ENCODE measurements at regions not wholly inside any gene's neighbourhood (a gene's known extent, or its start where the extent isn't known, plus 50 kb on each side); places are given as distances from the start of the nearest gene placed in this dataset.

GRCh38 chr2:145592361-145592760 lies 1072.4 kb upstream of the ZEB2 start:
- no peak for DNase-seq (ENCODE audit: low read depth)

DNA sequence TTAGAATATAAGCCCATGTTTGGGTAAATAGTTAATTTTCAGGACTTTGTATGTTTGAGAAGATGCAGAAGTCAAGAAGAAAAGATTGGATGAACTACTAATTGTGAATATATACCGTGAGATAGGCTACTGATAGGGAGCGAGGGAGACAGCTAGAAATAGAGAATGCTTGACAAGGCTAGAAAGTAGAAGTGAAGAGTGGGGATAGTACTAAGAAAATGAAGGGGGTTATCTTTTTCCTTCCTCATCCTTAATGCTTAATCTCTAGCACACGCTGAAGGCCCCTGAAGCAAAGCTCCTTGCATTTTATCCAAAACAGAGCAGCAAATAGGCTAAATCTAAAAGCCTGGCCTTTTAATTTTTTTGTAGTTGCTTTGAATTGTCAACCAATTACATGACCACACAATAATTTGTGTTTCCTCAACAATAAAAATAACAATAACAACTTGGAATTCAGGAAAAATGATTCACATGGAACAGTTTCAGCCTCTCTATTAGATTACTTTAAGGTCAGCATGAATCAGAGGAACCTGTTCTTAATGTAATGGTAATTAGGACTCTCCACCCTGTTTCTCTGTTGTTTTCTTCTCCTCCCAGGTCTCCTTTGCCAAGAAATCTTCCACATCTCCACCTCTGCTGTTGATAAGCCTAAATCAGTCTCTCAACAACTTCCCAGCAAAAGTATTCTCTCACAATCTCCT lies 1071.3 kb upstream of the ZEB2 start:
- DNase-seq (ENCODE audit: low read depth): no peak

DNA sequence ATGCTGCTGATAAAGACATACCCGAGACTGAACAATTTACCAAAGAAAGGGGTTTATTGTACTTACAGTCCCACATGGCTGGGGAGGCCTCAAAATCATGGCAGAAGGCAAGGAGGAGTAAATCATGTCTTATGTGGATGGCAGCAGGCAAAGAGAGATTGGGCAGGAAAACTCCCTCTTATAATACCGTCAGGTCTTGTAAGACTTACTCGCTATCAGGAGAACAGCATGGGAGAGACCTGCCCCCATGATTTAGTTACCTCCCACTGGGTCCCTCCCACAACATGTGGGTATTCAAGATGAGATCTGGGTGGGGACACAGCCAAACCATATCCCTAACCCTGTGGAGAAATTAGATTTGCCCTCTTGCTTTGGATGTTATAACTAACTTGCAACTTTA lies 1068.0 kb upstream of the ZEB2 start:
- no peak for DNase-seq (ENCODE audit: low read depth)

GRCh38 chr2:145584353-145584752 lies 1064.4 kb upstream of the ZEB2 start:
- no peak for DNase-seq (ENCODE audit: low read depth)

GRCh38 chr2:145573608-145574007 lies 1053.7 kb upstream of the ZEB2 start:
- DNase-seq (ENCODE audit: low read depth): no peak

- DNase-seq (ENCODE audit: low read depth): no peak
Measured at GRCh38 chr2:145572238-145572637, 1052.3 kb upstream of the ZEB2 start.

- no peak for DNase-seq (ENCODE audit: low read depth)
Measured at GRCh38 chr2:145569108-145569507, 1049.2 kb upstream of the ZEB2 start.

- DNase-seq (ENCODE audit: low read depth): no peak
Measured at GRCh38 chr2:145563741-145564615, 1044.1 kb upstream of the ZEB2 start.

DNA sequence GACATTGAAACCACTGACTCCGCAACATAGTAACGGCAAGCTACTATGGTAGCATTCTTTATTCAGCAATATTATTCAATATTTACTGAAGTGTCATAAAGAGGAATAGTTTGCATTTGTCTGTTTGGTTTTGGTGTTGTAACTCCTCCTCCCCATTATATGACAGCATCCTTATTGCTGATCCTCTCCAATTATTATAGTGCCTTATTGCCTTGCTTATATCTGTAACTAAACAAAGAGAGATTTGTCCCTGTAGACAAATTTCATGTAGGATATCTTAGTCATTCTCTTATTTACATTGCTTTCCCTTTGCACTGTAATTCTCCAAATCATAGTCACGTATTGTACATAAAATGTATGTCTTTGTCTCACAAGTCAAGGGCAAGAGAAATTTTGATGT lies 1041.2 kb upstream of the ZEB2 start:
- DNase-seq (ENCODE audit: low read depth): no peak

DNA sequence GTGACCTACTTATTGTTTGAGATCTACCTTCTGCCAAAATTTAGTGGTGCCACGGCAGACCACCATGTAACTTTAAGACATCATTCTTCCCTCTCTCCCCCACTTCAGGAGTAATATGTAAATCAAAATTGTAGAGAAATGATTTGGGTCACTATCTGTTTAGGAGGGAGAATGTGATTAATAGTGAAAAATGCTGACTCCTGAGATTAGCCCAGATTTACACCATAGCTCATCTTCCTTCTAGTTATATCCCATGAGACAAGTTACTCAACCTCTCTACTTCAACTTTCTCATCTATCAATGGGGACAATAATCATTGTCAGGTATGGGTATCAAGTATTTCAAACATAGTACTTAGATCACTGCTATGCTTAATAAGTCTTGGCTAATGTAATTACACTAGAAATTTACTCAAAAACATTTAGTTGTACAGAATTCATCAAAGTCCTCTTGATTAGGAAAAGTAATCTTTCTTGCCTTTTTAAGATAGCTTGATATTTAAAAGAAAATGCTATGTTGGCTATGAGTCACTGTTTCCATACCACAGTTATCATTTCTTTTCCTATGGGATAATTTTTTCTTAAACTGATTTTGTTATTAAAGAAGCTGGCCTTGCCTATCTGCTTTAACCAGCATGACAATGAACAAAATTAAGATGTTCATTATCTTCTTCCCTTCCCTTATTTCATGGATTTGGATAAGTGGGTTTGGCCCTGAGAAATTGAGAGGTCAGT lies 1038.9 kb upstream of the ZEB2 start:
- no peak for DNase-seq (ENCODE audit: low read depth)

GRCh38 chr2:145555360-145555759 lies 1035.4 kb upstream of the ZEB2 start:
- DNase-seq (ENCODE audit: low read depth): no peak

DNA sequence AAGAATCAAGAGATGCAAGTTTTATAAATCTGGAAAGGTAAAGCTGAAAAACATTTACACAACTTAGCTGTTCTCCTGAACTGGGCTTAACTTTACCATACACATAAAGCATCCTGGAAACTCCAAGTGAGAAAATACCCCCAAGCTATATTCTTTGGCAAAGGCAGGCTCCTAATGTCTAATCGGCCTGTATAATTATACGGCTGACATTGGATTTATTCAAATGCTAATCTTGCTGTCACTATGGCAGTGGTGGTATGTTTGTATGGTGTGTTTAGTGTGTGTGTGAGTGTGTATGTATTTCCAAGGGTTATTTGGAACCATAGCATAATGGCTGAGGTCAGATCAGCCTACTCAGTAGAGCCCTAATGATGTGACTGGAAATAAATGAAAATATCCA lies 1031.8 kb upstream of the ZEB2 start:
- DNase-seq (ENCODE audit: low read depth): no peak

DNA sequence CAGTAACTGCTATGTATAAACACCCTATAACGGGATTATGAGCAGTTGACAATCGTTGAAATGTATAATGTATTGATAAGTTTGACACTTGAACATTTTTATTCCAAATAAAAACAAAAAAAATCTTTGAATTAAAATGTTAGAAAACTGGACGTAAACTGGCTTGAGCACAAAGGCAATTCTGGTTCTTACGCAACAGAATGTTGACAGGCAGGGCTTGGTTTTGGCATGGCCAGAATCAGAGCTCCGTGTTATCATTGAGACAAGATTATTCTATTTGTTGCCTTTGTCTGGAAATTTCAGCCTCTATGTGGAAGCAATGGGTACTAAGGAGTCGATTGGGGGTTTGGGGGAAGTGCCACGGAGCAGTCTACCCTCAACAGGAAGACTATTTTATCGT lies 1028.6 kb upstream of the ZEB2 start:
- no peak for DNase-seq (ENCODE audit: low read depth)

GRCh38 chr2:145547620-145548019 lies 1027.7 kb upstream of the ZEB2 start:
- no peak for DNase-seq (ENCODE audit: low read depth)

DNA sequence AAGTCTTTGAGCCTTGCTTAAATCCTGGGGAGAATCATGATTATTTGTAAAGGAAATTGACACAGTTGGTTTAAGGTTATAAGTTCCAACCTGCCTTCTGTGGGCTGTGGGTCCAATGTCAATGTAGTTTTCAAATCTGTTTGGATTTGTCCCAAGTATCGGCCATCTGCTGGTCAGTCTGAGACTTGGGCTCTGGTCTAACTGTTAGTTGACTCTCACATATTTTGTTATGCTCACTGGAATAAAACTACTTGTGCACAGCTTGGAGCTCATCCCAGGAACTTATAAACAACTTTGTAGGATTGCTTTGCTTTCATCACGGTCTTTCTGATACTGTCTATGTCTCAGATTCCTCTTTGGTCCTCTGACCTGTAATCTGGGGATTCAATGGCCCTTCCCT lies 1026.2 kb upstream of the ZEB2 start:
- no peak for DNase-seq (ENCODE audit: low read depth)

- no peak for DNase-seq (ENCODE audit: low read depth)
Measured at GRCh38 chr2:145543856-145544255, 1023.9 kb upstream of the ZEB2 start.

- peak; percentile 24 for DNase-seq (ENCODE audit: low read depth)
Measured at GRCh38 chr2:145543155-145543554, 1023.2 kb upstream of the ZEB2 start.

GRCh38 chr2:145541028-145541427 lies 1021.1 kb upstream of the ZEB2 start:
- DNase-seq (ENCODE audit: low read depth): no peak

GRCh38 chr2:145538661-145539350 lies 1018.9 kb upstream of the ZEB2 start:
- DNase-seq (ENCODE audit: low read depth): no peak

- no peak for DNase-seq (ENCODE audit: low read depth)
Measured at GRCh38 chr2:145530653-145531052, 1010.7 kb upstream of the ZEB2 start.

- no peak for DNase-seq (ENCODE audit: low read depth)
Measured at GRCh38 chr2:145524836-145525235, 1004.9 kb upstream of the ZEB2 start.

DNA sequence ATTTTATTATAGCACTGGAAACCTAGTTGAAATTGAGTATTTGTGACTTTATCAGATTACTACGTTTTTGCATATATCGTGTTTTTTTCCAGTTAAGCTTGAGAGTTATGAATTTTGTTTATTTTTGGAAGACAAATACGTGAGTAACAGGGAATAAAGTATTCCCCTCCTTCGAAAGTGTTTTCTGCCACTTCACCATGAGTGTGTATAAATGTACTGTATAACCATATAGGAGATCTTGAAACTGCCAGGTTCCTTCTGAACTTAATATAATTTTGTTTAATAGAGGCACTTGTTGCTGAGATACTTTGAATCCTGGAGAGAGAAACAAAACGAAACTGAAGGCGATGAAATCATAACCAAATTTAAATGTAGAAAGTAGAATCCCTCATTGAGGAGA lies 1004.4 kb upstream of the ZEB2 start:
- DNase-seq (ENCODE audit: low read depth): no peak
